ENCODE measurements at regions not wholly inside any gene's neighbourhood (a gene's known extent, or its start where the extent isn't known, plus 50 kb on each side); places are given as distances from the start of the nearest gene placed in this dataset.

DNA sequence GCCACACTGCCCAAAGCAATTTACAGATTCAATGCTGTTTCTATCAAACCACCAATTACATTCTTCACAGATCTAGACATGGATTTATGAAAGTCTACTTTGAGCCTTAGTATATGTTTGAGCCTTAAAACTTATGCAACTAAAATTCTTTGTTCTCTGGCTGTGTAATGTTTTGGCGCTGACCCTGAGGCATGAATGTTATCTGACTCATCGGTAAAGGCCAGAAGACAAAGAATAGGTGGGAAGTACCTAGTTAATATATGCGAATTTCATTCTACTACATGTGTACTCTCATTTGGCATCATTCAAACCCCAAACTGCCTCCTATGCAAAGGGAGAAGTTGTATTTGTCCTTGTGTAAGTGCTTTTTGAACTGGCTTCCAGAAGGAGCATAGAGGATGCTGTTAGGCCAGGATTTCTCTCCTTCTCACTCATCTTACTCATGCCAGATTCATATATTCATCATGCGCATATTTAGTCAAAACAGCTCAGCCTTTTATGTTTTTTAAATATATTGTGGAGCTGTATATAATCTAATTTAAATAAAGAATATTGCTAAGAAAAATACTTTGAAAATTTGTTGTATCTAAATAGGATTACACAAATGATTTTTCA, 204.2 kb downstream of the NFKBIZ start:
- Histone ChIP-seq H3K27me3 (ENCODE audit: control insufficient read depth, insufficient read depth, low read length) (no peaks in the 10 kb centered on the region), H3K4me3 (ENCODE audit: low read depth, low read length) (no peak overlapping the region), H3K36me3 (ENCODE audit: control insufficient read depth, insufficient read depth, low read length) (no peaks in the 10 kb centered on the region)
- DNase-seq (ENCODE audit: low read depth) (peak; percentile 96), FAIRE-seq (no peak)
- TF ChIP-seq, protein P1, sequence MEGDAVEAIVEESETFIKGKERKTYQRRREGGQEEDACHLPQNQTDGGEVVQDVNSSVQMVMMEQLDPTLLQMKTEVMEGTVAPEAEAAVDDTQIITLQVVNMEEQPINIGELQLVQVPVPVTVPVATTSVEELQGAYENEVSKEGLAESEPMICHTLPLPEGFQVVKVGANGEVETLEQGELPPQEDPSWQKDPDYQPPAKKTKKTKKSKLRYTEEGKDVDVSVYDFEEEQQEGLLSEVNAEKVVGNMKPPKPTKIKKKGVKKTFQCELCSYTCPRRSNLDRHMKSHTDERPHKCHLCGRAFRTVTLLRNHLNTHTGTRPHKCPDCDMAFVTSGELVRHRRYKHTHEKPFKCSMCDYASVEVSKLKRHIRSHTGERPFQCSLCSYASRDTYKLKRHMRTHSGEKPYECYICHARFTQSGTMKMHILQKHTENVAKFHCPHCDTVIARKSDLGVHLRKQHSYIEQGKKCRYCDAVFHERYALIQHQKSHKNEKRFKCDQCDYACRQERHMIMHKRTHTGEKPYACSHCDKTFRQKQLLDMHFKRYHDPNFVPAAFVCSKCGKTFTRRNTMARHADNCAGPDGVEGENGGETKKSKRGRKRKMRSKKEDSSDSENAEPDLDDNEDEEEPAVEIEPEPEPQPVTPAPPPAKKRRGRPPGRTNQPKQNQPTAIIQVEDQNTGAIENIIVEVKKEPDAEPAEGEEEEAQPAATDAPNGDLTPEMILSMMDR (IDR thresholded peaks at IDR 0.05; ENCODE audit: insufficient read depth, low read length, severe bottlenecking), result no peak

DNA sequence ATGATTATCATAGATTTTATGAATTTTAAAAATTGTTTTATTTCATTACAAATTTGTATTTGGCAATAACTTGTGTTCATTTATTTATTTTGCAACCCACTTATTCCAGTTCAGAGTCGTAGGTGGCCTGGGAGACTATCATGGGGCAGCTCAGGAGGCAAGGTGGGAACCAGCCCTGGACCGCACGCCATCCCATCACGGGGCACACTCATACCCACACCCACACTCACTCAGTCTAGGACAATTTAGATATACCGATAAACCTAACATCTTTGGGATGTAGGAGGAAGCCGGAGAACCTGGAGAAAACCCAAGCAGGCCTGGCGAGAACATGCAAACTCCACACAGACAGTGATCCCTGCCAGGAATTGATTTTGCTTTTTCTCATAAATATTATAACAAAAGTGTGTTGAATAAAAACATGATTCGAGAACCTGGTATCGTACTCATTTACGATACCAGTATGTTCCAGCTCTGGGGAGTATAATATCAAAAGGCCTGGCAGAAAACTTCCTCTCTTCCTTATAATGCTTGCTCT, 205.3 kb downstream of the NFKBIZ start:
- FAIRE-seq, result no peak
- no peaks in the 10 kb centered on the region for H3K27me3 ChIP-seq (ENCODE audit: control insufficient read depth, insufficient read depth, low read length)
- TF ChIP-seq, protein P1 (IDR thresholded peaks at IDR 0.05; ENCODE audit: insufficient read depth, low read length, severe bottlenecking), result no peak

DNA sequence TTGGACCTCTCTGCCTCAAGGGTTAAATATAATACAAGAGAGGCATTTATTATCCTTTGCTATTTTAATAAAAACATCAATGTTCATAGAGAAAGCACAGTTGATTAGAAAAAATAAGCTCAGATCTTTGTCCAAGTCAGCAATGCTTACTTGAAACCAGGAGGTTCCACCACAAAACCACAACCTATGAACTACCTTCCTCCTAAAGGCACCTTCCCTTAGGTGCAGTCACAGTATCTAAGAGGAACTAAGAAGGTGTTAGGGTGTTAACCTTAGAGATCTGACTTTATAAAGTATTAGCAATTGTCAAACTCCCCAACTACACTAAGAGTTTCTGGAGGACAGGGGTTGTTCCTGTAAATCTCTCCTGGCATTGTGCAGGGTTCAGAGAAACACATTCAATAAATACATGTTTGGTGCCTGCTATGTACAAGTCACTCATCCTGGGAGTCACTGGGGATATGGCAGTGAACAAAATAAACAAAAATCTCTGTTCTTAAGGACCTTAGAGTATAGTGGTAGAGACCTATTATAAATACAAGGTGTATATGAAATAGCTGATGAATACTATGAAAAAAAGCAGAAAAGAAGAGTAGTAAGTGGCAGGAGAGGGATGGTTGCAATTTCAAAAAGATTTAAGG, 208.6 kb downstream of the NFKBIZ start:
- TF ChIP-seq, protein P1 (IDR thresholded peaks at IDR 0.05; ENCODE audit: insufficient read depth, low read length, severe bottlenecking), result no peak
- no peak for DNase-seq (ENCODE audit: low read depth)
- FAIRE-seq, result no peak

More for the DNA sequence above, 205.3 kb downstream of the NFKBIZ start:
- Histone ChIP-seq H3K36me3 (ENCODE audit: control insufficient read depth, insufficient read depth, low read length) (no peaks in the 10 kb centered on the region), H3K4me3 (ENCODE audit: low read depth, low read length) (no peak overlapping the region)
- no peak for DNase-seq (ENCODE audit: low read depth)

DNA sequence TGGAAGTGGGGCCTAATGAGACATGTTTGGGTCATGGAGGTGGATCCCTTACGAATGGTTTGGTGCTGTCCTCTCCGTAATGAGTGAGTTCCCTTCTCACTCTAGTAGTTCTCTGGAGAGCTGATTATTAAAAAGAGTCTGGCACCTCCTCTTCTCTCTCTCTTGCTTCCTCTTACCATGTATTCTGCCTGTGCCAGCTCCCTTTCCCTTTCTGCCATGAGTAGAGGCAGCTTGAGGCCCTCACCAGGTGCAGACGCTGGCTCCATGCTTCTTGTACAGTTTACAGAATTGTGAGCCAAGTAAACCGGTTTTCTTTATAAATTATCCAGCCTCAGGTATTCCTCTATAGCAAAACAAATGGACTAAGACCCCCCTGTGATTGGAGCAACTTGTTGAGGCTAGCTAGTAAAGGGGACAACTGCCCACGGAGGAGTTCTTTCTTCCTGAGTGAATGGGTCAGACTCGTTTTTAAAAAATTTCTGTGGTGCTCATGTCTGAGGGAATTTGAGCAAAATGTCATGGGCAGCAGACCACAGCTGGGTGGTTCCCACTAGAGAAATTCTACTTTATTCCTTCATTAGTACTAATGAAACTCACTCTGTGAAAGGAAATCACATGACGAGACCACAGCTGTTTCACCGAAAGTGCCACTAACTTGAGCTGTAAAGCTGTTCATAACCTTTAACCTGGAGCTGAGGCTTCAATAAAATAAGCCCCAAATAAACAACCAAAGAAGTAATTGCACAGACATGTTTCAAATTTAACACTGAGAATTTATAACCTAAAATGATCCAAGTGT, 210.0 kb downstream of the NFKBIZ start:
- Histone ChIP-seq H3K36me3 (ENCODE audit: control insufficient read depth, insufficient read depth, low read length) (no peaks in the 10 kb centered on the region), H3K27me3 (ENCODE audit: control insufficient read depth, insufficient read depth, low read length) (no peaks in the 10 kb centered on the region), H3K4me3 (ENCODE audit: low read depth, low read length) (no peak overlapping the region)
- TF ChIP-seq, protein P1 (IDR thresholded peaks at IDR 0.05; ENCODE audit: insufficient read depth, low read length, severe bottlenecking), result no peak
- DNase-seq (ENCODE audit: low read depth) (no peak), FAIRE-seq (no peak)

More for the DNA sequence above, 208.6 kb downstream of the NFKBIZ start:
- Histone ChIP-seq H3K4me3 (ENCODE audit: low read depth, low read length) (no peak overlapping the region), H3K36me3 (ENCODE audit: control insufficient read depth, insufficient read depth, low read length) (no peaks in the 10 kb centered on the region), H3K27me3 (ENCODE audit: control insufficient read depth, insufficient read depth, low read length) (no peaks in the 10 kb centered on the region)

DNA sequence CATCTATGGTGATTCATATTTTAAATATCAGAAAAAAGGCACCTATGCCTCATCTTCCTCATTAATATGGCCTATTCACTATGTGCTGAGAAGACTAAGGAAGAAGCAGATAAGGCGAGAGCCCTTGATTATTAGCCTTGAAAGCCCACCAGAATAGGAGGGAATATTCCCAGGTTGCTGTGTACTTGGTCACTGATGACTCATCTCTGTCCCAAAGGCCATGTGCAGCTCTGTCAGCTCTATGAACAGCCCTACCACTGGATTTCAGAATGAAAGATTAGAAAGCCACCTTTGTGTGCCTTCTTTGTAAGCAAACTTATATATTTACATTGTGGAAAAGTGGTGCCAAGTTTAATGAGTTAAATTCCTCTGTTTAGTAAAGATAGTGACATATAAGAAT, 211.5 kb downstream of the NFKBIZ start:
- DNase-seq (ENCODE audit: low read depth) (peak; percentile 28), FAIRE-seq (no peak)
- no peaks in the 10 kb centered on the region for H3K27me3 ChIP-seq (ENCODE audit: control insufficient read depth, insufficient read depth, low read length)
- H3K4me3 ChIP-seq (ENCODE audit: low read depth, low read length), result no peak overlapping the region
- no peaks in the 10 kb centered on the region for H3K36me3 ChIP-seq (ENCODE audit: control insufficient read depth, insufficient read depth, low read length)
- TF ChIP-seq, protein P1 (IDR thresholded peaks at IDR 0.05; ENCODE audit: insufficient read depth, low read length, severe bottlenecking), result no peak
